Suprapubic skin (tissue), 4 donors: ENCODE measurements at regions not wholly inside any gene's neighbourhood (a gene's known extent, or its start where the extent isn't known, plus 50 kb on each side); places are given as distances from the start of the nearest gene placed in this dataset.

Source experiments
- CTCF ChIP-seq, 2 donors: fragments of 200-600 bp in 1 of 2; fragments of 450-650 bp in 1 of 2; sonication (generic) in 1 of 2; IDR thresholded peaks; one replicate each; pipeline ENCODE4 v1.5.1; 2016 to 2019; ENCODE audit warnings: antibody characterized with exemption in 2 of 2, mild to moderate bottlenecking in 1 of 2, moderate library complexity in 1 of 2
- EP300 ChIP-seq: sonication (generic); formaldehyde crosslinking; IDR thresholded peaks from one replicate; pipeline ENCODE4 v1.6.1; 2017; ENCODE audit warnings: antibody characterized with exemption
- POLR2A ChIP-seq, 2 donors: fragments of 450-650 bp; IDR thresholded peaks; one replicate each; pipeline ENCODE4 v1.6.1; 2017; ENCODE audit warnings: antibody characterized with exemption in 2 of 2, mild to moderate bottlenecking in 2 of 2, moderate library complexity in 2 of 2
- POLR2AphosphoS5 ChIP-seq, 3 donors: sonication (generic); formaldehyde crosslinking; IDR thresholded peaks; one replicate each; pipeline ENCODE4 v1.6.1; 2017; ENCODE audit warnings: antibody characterized with exemption in 3 of 3

- no peak for TF ChIP-seq CTCF (IDR thresholded peaks at IDR 0.05)
- no peak for TF ChIP-seq POLR2A (IDR thresholded peaks at IDR 0.05)
- TF ChIP-seq POLR2AphosphoS5 (IDR thresholded peaks at IDR 0.05): no peak
- no peak for TF ChIP-seq EP300
These were observed 176.8 kb upstream of the ZNF507 start for GRCh38 chr19:32168606-32169005.
